Lower leg skin (tissue), 4 donors: ENCODE measurements at regions not wholly inside any gene's neighbourhood (a gene's known extent, or its start where the extent isn't known, plus 50 kb on each side); places are given as distances from the start of the nearest gene placed in this dataset.

Source experiments
- DNase-seq, 2 donors: peaks; one replicate each; pipeline ENCODE4 v3.0.0-alpha.2; 2019; ENCODE audit warnings: low spot score in 2 of 2
- H3K4me3 ChIP-seq: fragments of 200-600 bp; sonication (generic); 2 replicates; pipeline ENCODE4 v1.5.1; 2017; ENCODE audit warnings: mild to moderate bottlenecking, low read depth; ENCODE audit not compliant: poor library complexity, severe bottlenecking
- CTCF ChIP-seq, 3 donors: fragments of 450-650 bp; IDR thresholded peaks; one replicate each; pipeline ENCODE4 v1.5.1; 2016; ENCODE audit warnings: antibody characterized with exemption in 3 of 3, mild to moderate bottlenecking in 3 of 3, moderate library complexity in 2 of 3
- POLR2A ChIP-seq, 2 donors: fragments of 450-650 bp; IDR thresholded peaks; one replicate each; pipeline ENCODE4 v1.6.1; 2016 to 2017; ENCODE audit warnings: antibody characterized with exemption in 2 of 2, mild to moderate bottlenecking in 1 of 2, moderate library complexity in 1 of 2
- WGBS, 2 donors: methylation state at CpG; one replicate each; pipeline ENCODE4 v1.1.5; 2018; 5-methylcytosine and 5-hydroxymethylcytosine counted together
- intact Hi-C: fragments of 100-400 bp; cut with DNase I; formaldehyde crosslinking; loops from one replicate; pipeline ENCODE4 v1.15.0; 2023; ENCODE audit warnings: low total_unique reads

DNA sequence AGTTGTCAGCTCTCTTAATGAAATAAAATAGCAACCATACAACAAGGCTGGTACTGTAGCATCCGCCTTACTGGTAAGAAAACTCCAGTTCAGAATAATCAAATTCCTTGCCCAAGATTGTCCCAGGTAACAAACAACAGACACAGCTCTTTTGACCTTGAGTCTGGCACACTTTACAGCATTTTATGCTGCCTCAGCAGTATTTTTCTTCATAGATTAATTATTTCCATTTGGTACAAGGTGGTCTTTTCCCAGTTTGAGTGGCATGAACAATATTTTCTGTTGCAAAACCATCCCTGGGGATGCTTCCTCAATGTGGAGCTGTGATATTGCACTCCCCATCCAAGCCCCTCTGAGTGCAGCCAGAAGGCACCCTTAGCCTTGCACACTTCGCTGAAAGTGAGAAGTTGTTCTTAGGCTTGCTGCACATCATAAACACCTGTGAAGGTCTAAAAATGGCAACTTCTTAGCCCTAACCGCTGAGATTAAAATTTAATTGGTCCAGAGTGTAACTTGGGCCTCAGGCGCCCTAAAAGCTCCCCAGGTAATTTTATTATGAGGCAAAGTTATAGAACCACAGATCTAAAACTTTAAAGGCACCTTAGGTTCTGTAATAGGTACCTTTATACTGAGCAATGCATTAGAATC is 523.3 kb downstream of the CMPK2 start:
- no peak for DNase-seq
- TF ChIP-seq CTCF (IDR thresholded peaks at IDR 0.05), result no peak
- no peak for TF ChIP-seq POLR2A (IDR thresholded peaks at IDR 0.05)
- WGBS, 2 donors, result 78 to 82% methylated on average over 4 of the region's 4 CpGs
- no peak overlapping the region for H3K4me3 ChIP-seq
- intact Hi-C loops, result no loop called here

DNA sequence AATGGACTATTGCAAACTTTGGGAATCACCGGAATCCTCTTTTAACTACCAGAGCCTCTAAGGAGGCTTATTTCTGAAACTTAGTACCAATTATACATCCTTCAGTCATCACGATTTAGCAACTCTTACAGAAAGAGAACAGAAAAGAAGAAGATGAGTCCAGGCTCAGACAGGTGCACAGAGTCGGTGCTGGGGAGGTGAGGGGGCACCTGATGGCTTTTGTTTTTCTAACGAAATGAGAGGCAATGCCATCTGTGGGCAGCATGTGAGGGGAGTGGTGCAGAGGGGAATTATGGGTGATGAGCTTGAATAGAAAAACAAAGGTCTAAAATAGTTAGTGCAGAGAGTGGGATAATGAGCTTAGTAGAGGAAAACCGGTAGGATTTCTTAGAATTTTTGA is 522.6 kb downstream of the CMPK2 start:
- intact Hi-C loops, result no loop called here
- no peak overlapping the region for H3K4me3 ChIP-seq
- DNase-seq, result no peak
- TF ChIP-seq POLR2A (IDR thresholded peaks at IDR 0.05) (no peak), CTCF (IDR thresholded peaks at IDR 0.05) (no peak)
- 81 to 88% methylated on average over 5 of the region's 5 CpGs for WGBS, 2 donors

- intact Hi-C loops, result no loop called here
- no peak for DNase-seq
- WGBS, 2 donors, result 73 to 86% methylated on average over 5 of the region's 5 CpGs
- H3K4me3 ChIP-seq, result no peak overlapping the region
- no peak for TF ChIP-seq CTCF (IDR thresholded peaks at IDR 0.05)
- no peak for TF ChIP-seq POLR2A (IDR thresholded peaks at IDR 0.05)
Measured at GRCh38 chr2:6352247-6352646, 513.5 kb downstream of the CMPK2 start.

GRCh38 chr2:6352906-6353515 is 512.7 kb downstream of the CMPK2 start:
- no peak for DNase-seq
- H3K4me3 ChIP-seq, result no peak overlapping the region
- intact Hi-C loops, result no loop called here
- WGBS, 2 donors, result 52 to 64% methylated on average over 8 of the region's 8 CpGs
- TF ChIP-seq CTCF (IDR thresholded peaks at IDR 0.05), result no peak
- no peak for TF ChIP-seq POLR2A (IDR thresholded peaks at IDR 0.05)

DNA sequence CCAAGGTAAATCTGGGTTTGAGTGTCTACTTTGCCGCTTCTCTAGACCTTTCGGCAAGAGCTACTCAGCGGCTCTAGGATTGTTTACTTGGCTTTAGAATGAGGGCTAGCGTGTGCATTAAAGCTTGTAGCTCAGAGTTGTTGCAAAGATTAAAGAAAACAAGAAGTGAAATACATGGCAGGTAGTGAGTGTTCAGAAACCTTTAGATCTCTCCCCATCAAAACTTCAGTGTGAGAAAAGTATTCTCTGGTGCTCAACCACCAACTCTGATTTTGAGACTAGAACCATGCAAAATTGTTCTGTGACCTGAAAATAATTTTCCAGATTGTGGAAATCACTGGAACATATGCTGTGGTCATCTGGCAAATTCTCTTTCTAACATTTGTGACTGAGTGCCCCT is 512.0 kb downstream of the CMPK2 start:
- TF ChIP-seq POLR2A (IDR thresholded peaks at IDR 0.05) (no peak), CTCF (IDR thresholded peaks at IDR 0.05) (no peak)
- intact Hi-C loops, result no loop called here

GRCh38 chr2:6354546-6354945 is 511.2 kb downstream of the CMPK2 start:
- TF ChIP-seq POLR2A (IDR thresholded peaks at IDR 0.05) (no peak), CTCF (IDR thresholded peaks at IDR 0.05) (no peak)
- intact Hi-C loops, result no loop called here

More for the DNA sequence above, 512.0 kb downstream of the CMPK2 start:
- H3K4me3 ChIP-seq, result no peak overlapping the region
- DNase-seq, result no peak
- WGBS, 2 donors, result 92 to 95% methylated on average over 4 of the region's 4 CpGs

More at GRCh38 chr2:6354546-6354945, 511.2 kb downstream of the CMPK2 start:
- DNase-seq, result no peak
- WGBS, 2 donors, result 83 to 96% methylated on average over 2 of the region's 2 CpGs
- no peak overlapping the region for H3K4me3 ChIP-seq
